DMS53 treated with DMSO at 0.1 percent for 48 hours (cell line): ENCODE measurements at regions not wholly inside any gene's neighbourhood (a gene's known extent, or its start where the extent isn't known, plus 50 kb on each side); places are given as distances from the start of the nearest gene placed in this dataset.

Experiments used
- DNase-seq: peaks from one replicate; lab custom pipeline; 2025; ENCODE audit not compliant: unreplicated experiment; lab: John Stamatoyannopoulos, UW

- no peak for DNase-seq
These were observed 132.2 kb downstream of the FOXL1 start for GRCh38 chr16:86710602-86710950.

GRCh38 chr16:86712158-86713009 is 134.0 kb downstream of the FOXL1 start:
- DNase-seq = no peak

GRCh38 chr16:86713021-86713631 is 134.8 kb downstream of the FOXL1 start:
- DNase-seq = no peak

GRCh38 chr16:86714166-86714565 is 135.8 kb downstream of the FOXL1 start:
- no peak for DNase-seq

DNA sequence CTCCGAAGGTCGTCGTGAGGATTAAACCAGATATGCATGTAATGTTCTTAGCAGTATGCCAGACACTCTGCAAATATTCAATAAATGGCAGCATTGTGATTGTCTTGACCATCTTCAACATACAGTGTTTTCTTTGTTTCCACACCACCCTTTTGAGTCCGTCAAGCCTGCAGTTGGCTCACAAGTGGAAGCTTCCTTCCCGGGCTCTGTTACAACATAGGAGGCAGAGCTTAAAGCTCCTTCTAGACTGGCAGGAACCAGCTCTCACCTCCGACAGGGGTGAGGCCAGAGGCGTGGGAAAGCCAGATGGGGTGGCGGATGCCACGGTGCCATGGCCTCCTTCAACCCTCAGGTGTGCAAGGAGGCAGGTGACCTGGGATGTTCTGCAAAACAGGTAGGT is 138.3 kb downstream of the FOXL1 start:
- DNase-seq = no peak

- DNase-seq = no peak
These were observed 139.8 kb downstream of the FOXL1 start for GRCh38 chr16:86718118-86718517.

DNA sequence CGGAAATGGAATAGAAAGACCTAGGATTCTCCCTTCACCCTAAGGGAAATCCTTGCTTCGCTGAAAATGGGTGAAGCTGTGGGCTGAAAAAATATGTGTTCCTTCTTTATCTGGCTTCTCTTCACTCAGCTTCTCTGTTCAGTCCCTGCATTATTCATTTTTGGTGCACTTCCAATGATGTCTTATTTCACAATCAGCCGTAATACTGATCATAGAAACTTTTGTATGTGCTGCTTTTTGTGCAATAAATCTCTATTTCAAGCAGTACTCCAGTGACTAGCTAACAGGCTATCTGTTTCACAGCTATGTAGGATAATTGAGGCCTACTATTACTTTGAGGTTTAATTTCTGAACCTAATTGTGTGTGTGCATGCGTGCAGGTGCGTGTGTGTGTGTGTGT is 144.6 kb downstream of the FOXL1 start:
- no peak for DNase-seq

GRCh38 chr16:86723689-86724088 is 145.3 kb downstream of the FOXL1 start:
- no peak for DNase-seq

DNA sequence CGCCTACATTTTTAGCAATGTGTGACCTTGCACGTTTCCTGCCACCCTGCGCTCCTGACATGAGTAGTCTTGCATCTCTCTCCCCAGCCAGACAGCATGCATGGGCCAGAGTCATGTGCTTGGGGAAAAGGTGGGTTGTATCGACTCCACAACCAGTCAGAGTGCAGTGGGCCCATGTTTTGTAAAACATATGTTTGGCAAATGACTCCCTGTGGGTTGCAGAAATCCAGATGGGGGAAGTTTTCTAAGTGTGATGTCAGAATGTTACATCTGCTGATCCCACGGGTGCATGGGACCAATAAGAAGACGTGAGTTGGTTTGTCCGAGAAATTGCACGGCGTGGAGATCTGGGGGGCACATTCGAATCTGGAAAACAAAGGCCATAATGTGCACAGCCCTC is 147.1 kb downstream of the FOXL1 start:
- DNase-seq = no peak

- no peak for DNase-seq
These were observed 148.0 kb downstream of the FOXL1 start for GRCh38 chr16:86726340-86726739.

DNA sequence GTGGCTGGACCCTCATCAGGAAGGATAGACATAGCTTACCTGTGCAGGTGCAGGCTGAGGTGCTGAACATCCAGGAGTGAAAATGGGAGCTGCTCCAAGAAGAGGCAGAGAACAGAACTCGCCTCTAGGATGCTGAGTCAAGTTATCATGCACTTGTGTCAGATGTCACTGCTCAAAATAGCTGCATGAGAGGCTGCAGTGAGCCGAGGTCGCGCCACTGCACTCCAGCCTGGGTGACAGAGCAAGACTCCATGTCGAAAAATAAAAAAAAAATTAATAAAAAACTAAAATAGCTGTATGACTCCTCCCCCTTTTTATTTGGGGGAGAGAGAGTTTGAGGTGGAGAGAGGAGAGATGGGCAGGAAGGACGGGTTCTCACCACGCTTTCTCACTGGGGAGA is 148.8 kb downstream of the FOXL1 start:
- no peak for DNase-seq

DNA sequence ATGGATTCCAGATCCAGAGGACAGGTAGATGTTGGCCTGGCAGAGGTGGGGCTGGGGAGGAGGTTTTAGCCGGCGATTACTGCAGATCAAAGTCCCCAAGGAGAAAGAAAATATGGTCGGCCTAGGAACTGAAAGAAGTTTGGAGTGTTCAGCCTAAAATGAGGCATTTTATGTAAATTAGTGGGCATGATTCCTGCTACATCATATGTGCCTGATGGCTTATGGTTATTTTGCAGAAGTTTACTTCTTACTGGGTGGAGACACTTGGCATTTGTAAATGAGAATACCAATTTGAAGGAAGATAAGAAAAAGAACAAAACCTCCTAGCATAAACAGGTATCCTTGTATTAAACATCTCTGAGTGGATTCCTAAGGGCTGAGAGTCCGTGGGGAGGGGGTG is 149.3 kb downstream of the FOXL1 start:
- DNase-seq = no peak

DNA sequence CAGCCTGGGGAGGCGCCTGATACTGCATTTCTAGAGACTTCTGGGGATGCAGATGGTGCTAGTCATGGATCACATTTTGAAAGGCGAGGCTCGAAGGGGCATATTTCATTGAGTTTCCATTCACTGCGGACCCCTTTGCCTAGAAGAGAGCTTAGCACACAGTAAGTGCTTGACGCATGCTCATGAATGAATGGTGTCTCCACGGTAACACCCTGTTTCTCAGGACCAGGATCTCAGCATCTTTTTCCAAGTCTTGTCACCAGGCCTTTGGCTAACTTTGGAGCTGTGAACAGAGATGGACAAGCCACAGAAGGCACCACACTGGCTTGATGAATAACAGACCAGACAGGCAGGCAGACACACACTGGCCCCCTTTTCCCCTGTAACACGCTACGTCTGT is 151.3 kb downstream of the FOXL1 start:
- no peak for DNase-seq

DNA sequence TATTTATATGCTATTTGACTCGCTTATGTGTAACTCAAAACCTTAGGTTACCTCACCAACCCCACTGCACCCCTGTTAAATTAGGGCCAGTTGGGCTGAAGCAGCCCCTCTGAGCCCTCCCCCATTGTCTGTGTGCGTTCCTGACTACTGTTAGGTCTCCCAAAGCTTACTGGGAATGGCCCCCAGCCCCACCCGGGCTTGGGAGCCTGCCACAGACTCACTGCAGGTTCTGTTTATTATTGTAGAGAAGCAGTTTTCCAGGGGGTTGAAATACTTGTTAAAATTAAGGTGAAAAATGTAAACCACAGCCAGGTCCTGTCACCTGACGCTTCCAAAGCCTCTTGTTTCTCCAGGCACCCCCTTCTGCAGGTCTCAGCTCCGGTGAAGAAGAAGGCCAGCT is 151.7 kb downstream of the FOXL1 start:
- no peak for DNase-seq

DNA sequence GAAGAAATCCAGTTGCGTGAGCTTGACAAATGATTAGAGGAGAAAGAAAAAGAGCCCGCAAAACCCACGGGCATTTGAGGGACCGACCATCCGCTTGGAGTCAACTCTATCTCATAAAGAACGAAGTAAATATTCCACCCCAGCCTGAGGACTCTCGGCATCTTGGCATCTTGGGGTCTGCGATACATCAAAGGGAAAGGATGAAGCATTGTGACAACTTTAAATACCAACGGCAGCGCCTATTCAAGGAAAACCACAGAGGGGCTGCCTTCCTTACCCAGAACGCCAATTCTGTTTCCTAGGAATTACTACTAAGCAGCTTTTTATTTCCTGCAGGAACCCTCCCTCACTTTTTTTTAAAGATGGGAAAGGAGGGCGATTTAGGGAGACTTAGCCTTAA is 152.2 kb downstream of the FOXL1 start:
- DNase-seq = no peak

DNA sequence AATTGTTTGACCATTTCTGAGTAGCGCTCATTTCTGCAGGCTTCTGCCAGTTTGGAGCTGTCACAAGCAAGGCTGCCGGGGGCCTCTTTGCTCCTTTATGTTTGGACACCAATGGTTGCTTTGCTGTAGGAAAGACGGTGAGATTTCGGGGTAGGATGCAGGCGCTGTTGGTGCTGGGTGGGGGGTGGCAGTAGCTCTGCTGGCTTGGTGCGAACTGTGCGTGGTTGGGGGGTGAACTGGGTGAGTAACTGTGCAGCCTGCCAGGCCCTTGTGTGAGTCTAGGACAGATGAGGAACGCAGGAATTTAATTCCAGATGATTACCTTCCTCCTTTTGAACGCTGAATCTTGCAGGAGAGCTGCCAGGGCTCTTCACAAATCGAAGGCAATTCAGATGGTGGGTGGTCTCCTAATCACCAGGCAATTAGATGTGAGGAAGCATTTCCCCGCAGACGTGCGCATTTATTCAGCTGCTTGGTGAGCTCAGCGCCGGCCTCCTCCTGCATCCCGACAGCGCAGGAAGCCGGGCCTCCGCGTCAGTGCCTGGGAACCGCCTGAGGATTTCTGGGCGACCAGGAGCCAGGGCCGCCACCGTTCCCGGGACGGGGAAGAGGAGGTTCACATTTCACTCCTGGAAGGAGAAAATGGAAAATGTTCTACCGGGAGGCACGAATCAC is 154.4 kb downstream of the FOXL1 start:
- DNase-seq = no peak

DNA sequence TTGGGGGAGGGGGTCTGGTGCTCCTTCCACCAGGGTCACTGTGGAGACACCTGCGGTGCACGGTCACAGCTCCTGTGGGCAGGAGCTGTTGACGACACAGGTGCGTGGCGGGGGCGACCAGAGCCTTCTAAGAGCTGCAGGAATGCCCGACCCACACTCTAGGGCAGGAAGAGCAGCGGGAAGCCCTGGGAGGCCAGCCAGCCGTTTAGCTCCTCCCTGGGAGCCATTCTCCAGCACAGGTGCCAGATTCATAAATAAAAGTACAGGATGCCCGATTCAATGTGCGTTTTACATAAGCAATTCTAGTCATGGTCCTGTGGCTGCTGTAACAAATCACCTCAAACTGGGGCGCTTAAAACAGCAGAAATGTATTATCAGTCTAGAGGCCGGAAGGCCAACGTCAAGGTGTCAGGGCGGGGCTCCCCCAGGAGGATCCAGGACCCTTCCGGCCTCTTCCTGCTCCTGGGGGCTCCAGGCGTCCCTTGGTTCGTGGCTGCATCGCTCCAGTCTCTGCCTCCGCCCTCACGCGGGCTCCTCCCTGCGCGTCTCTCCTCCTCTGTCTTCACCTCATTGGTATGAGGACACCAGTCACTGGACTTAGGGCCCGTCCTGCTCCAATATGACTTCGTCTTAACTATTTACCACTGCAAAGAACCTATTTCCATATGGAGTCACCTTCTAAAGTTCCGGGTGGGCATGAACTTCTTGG is 155.4 kb downstream of the FOXL1 start:
- no peak for DNase-seq

DNA sequence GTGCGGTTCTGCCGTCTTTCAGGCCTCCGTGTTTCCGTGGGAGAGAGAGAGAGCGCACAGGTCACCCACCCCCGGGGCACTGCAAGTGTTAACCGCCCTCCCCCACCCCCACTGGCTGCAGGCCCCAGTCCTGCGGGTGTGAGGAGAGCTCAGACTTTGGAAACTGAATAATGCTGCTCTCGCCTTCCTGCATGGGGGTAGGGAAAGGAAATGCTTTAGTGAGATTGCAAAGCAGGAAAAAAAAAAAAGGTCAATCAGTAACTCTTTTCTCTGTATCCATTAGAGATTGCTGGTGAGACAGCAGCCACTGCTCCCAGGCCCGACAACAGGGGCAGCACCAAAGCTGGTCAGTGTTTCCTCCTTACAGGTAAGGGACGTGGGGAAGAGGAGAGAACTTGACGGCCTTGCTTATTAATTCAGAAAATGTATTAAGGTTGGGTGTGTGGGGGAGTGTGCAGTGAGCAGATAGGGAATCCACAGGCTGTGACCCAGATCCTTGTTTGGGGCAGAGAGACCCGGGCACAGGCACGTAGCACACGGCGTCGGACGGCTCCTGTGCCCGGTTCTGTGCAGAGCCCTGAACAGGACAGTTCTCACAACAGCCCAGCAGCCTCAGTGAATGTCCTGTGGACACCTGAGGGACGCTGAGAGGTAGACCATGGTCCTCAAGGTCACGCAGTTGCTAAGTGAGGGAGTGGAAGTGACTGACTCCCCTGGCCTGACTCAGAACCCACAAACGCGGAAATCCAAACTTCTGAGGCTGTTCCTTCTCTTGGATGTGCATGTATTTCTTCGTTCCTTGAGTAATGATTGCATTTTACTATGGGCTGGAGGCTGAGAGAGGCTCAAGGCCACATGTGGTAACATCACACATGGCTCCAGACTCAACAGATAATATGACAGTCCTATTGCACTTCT is 156.5 kb downstream of the FOXL1 start:
- DNase-seq = no peak

- no peak for DNase-seq
These were observed 157.4 kb downstream of the FOXL1 start for GRCh38 chr16:86735727-86736126.

- DNase-seq = no peak
These were observed 158.2 kb downstream of the FOXL1 start for GRCh38 chr16:86736502-86736901.

GRCh38 chr16:86737083-86737482 is 158.7 kb downstream of the FOXL1 start:
- no peak for DNase-seq
